Vagina (tissue), 2 donors: ENCODE measurements at regions not wholly inside any gene's neighbourhood (a gene's known extent, or its start where the extent isn't known, plus 50 kb on each side); places are given as distances from the start of the nearest gene placed in this dataset.

ENCODE experiments used
- POLR2A ChIP-seq, 2 donors: fragments of 450-650 bp; IDR thresholded peaks; one replicate each; pipeline ENCODE4 v1.6.1; 2017; ENCODE audit warnings: antibody characterized with exemption in 2 of 2, mild to moderate bottlenecking in 2 of 2, moderate library complexity in 2 of 2
- POLR2AphosphoS5 ChIP-seq, 2 donors: sonication (generic); formaldehyde crosslinking; IDR thresholded peaks; one replicate each; pipeline ENCODE4 v1.9.0; 2017; ENCODE audit warnings: antibody characterized with exemption in 2 of 2, mild to moderate bottlenecking in 2 of 2, low read depth in 1 of 2; ENCODE audit not compliant: insufficient read depth in 1 of 2
- TF ChIP-seq, protein P1 (sequence below), 3 experiments: fragments of 450-650 bp in 2 of 3; fragments of 200-600 bp in 1 of 3; sonication (generic) in 1 of 3; IDR thresholded peaks; one replicate each; pipeline ENCODE4 v1.5.1; 2017 to 2019; ENCODE audit warnings: antibody characterized with exemption in 3 of 3, mild to moderate bottlenecking in 2 of 3, moderate library complexity in 2 of 3

DNA sequence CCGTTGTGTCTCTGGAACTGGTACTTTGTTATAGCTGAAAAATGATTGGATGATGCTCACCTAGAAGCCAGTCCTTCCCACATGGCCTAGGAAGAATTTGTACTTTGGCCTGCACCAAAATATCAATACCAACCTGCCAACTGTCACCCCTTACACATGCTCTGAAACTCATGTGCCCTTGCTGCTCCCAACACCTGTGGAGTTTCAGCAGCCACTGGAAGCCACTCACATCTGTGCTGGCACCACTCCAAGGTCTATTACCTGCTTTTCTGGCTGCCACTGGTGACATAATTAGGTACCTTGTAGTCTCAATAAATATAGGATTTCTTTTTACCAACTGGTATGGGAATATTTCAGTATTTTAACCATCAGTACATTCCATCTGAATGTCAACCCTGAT is 363.6 kb downstream of the SH3GL2 start:
- TF ChIP-seq, protein P1, sequence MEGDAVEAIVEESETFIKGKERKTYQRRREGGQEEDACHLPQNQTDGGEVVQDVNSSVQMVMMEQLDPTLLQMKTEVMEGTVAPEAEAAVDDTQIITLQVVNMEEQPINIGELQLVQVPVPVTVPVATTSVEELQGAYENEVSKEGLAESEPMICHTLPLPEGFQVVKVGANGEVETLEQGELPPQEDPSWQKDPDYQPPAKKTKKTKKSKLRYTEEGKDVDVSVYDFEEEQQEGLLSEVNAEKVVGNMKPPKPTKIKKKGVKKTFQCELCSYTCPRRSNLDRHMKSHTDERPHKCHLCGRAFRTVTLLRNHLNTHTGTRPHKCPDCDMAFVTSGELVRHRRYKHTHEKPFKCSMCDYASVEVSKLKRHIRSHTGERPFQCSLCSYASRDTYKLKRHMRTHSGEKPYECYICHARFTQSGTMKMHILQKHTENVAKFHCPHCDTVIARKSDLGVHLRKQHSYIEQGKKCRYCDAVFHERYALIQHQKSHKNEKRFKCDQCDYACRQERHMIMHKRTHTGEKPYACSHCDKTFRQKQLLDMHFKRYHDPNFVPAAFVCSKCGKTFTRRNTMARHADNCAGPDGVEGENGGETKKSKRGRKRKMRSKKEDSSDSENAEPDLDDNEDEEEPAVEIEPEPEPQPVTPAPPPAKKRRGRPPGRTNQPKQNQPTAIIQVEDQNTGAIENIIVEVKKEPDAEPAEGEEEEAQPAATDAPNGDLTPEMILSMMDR (IDR thresholded peaks at IDR 0.05) = no peak
- TF ChIP-seq POLR2AphosphoS5 (IDR thresholded peaks at IDR 0.05; ENCODE audit: insufficient read depth in 1 of 2, low read depth in 1 of 2) = no peak
- no peak for TF ChIP-seq POLR2A (IDR thresholded peaks at IDR 0.05)
